WTC11 (cell line): ENCODE measurements at regions not wholly inside any gene's neighbourhood (a gene's known extent, or its start where the extent isn't known, plus 50 kb on each side); places are given as distances from the start of the nearest gene placed in this dataset.

Experiments used
- ATAC-seq: fragments of 200-7000 bp; cut with Tn5 transposase; 2 replicates; pipeline ENCODE4 v1.10.0; 2021; ENCODE audit warnings: mild to moderate bottlenecking, moderate library complexity
- CTCF ChIA-PET: fragments of 300-600 bp; sonication (Branson Sonifier 250); formaldehyde crosslinking; loops from one replicate; lab custom pipeline; 2021; ENCODE audit warnings: antibody characterized with exemption; lab: Charles Lee
- POLR2A ChIA-PET: fragments of 350-600 bp; sonication (Branson Sonifier 250); formaldehyde crosslinking; loops from one replicate; lab custom pipeline; 2021; ENCODE audit warnings: antibody characterized with exemption; lab: Charles Lee
- DNase-seq: peaks from one replicate; pipeline ENCODE4 v3.0.0; 2021; ENCODE audit warnings: low spot score
- H3K27ac Mint-ChIP-seq: 2 replicates; pipeline ENCODE4 v1.8.0; 2021; ENCODE audit warnings: mixed read lengths
- H3K27me3 Mint-ChIP-seq: 2 replicates; pipeline ENCODE4 v1.8.0; 2021; ENCODE audit warnings: low read depth, mild to moderate bottlenecking, moderate library complexity, mixed read lengths
- H3K36me3 Mint-ChIP-seq: 2 replicates; pipeline ENCODE4 v1.8.0; 2021; ENCODE audit warnings: mixed read lengths
- H3K4me1 Mint-ChIP-seq: 2 replicates; pipeline ENCODE4 v1.8.0; 2022; ENCODE audit warnings: mixed read lengths
- H3K4me3 Mint-ChIP-seq: 2 replicates; pipeline ENCODE4 v1.8.0; 2021; ENCODE audit warnings: mild to moderate bottlenecking, moderate library complexity, mixed read lengths
- H3K9me3 Mint-ChIP-seq: 2 replicates; pipeline ENCODE4 v1.8.0; 2021; ENCODE audit warnings: mixed read lengths
- ATF1 ChIP-seq: sonication (generic); formaldehyde crosslinking; IDR thresholded peaks from 2 replicates; pipeline ENCODE4 v1.8.1; 2023; ENCODE audit warnings: mild to moderate bottlenecking, moderate library complexity, missing genetic modification reagents
- ATF6 ChIP-seq: sonication (generic); formaldehyde crosslinking; IDR thresholded peaks from 2 replicates; pipeline ENCODE4 v1.8.1; 2023; ENCODE audit warnings: mild to moderate bottlenecking, missing genetic modification reagents
- CBFB ChIP-seq: sonication (generic); formaldehyde crosslinking; IDR thresholded peaks from 2 replicates; pipeline ENCODE4 v1.8.1; 2022; ENCODE audit warnings: mild to moderate bottlenecking, low read depth, missing genetic modification reagents
- E2F1 ChIP-seq: sonication (generic); formaldehyde crosslinking; IDR thresholded peaks from 2 replicates; pipeline ENCODE4 v1.8.0; 2022; ENCODE audit warnings: mild to moderate bottlenecking, missing genetic modification reagents
- FOXJ3 ChIP-seq: sonication (generic); formaldehyde crosslinking; IDR thresholded peaks from 2 replicates; pipeline ENCODE4 v1.9.0; 2021; ENCODE audit warnings: missing genetic modification reagents, mild to moderate bottlenecking, borderline replicate concordance
- GTF2I ChIP-seq: fragments of 250-450 bp; sonication (Bioruptor Pico); conservative IDR thresholded peaks from 2 replicates; pipeline ENCODE4 v1.4.0; 2021; ENCODE audit warnings: mild to moderate bottlenecking
- HMGXB4 ChIP-seq: sonication (generic); formaldehyde crosslinking; IDR thresholded peaks from 2 replicates; pipeline ENCODE4 v1.8.1; 2023; ENCODE audit warnings: mild to moderate bottlenecking, moderate library complexity, missing genetic modification reagents
- NFATC4 ChIP-seq: fragments of 250-450 bp; sonication (Bioruptor Pico); IDR thresholded peaks from 2 replicates; pipeline ENCODE4 v1.9.0; 2021; ENCODE audit warnings: mild to moderate bottlenecking
- NR3C1 ChIP-seq: sonication (generic); formaldehyde crosslinking; conservative IDR thresholded peaks from 2 replicates; pipeline ENCODE4 v1.8.1; 2023; ENCODE audit warnings: low read depth, mild to moderate bottlenecking, missing genetic modification reagents
- PREB ChIP-seq: sonication (generic); formaldehyde crosslinking; IDR thresholded peaks from 2 replicates; pipeline ENCODE4 v1.8.1; 2022; ENCODE audit warnings: mild to moderate bottlenecking, missing genetic modification reagents, moderate library complexity, borderline replicate concordance
- PRRX2 ChIP-seq: fragments of 250-450 bp; sonication (Bioruptor Pico); IDR thresholded peaks from 2 replicates; pipeline ENCODE4 v1.8.0; 2021; ENCODE audit warnings: mild to moderate bottlenecking
- SOX15 ChIP-seq: fragments of 250-450 bp; sonication (Bioruptor Pico); IDR thresholded peaks from 2 replicates; pipeline ENCODE4 v1.9.0; 2021; ENCODE audit warnings: mild to moderate bottlenecking
- STAT6 ChIP-seq: sonication (generic); formaldehyde crosslinking; conservative IDR thresholded peaks from 2 replicates; pipeline ENCODE4 v1.8.1; 2023; ENCODE audit warnings: mild to moderate bottlenecking, low read depth, missing genetic modification reagents, moderate library complexity
- TEAD4 ChIP-seq: sonication (generic); formaldehyde crosslinking; IDR thresholded peaks from 2 replicates; pipeline ENCODE4 v1.8.0; 2022; ENCODE audit warnings: mild to moderate bottlenecking, missing genetic modification reagents
- ZNF121 ChIP-seq: sonication (generic); formaldehyde crosslinking; IDR thresholded peaks from 2 replicates; pipeline ENCODE4 v1.8.0; 2023; ENCODE audit warnings: missing genetic modification reagents
- ZNF281 ChIP-seq: sonication (generic); formaldehyde crosslinking; IDR thresholded peaks from 2 replicates; pipeline ENCODE4 v1.8.0; 2023; ENCODE audit warnings: mild to moderate bottlenecking, missing genetic modification reagents

- CTCF ChIA-PET, result no interaction called here
- Mint-ChIP-seq H3K9me3 (peaks cover 12% of the 10 kb centered on the region), H3K36me3 (peaks cover 10% of the 10 kb centered on the region), H3K4me1 (peaks cover 49% of the 10 kb centered on the region), H3K27me3 (peaks cover 7% of the 10 kb centered on the region), H3K27ac (no peak overlapping the region), H3K4me3 (no peak overlapping the region)
- DNase-seq, result no peak
- POLR2A ChIA-PET, result no interaction called here
- TF ChIP-seq GTF2I (CRISPR knock-in tag) (no peak), ATF6 (CRISPR knock-in tag) (no peak), NR3C1 (no peak), NFATC4 (CRISPR knock-in tag) (no peak), ZNF121 (CRISPR knock-in tag) (no peak), PRRX2 (no peak), SOX15 (CRISPR knock-in tag) (no peak), HMGXB4 (CRISPR knock-in tag) (no peak), CBFB (no peak), ZNF281 (CRISPR knock-in tag) (no peak), STAT6 (CRISPR knock-in tag) (no peak), E2F1 (CRISPR knock-in tag) (no peak), TEAD4 (CRISPR knock-in tag) (no peak), ATF1 (CRISPR knock-in tag) (no peak), FOXJ3 (no peak), PREB (CRISPR knock-in tag) (no peak)
- no peak for ATAC-seq
Observed at GRCh38 chr3:45309876-45310275, 78.5 kb upstream of the LARS2 start.
